DND-41 (cell line): ENCODE measurements at regions not wholly inside any gene's neighbourhood (a gene's known extent, or its start where the extent isn't known, plus 50 kb on each side); places are given as distances from the start of the nearest gene placed in this dataset.

ENCODE experiments used
- CTCF ChIP-seq: IDR thresholded peaks from 2 replicates; pipeline ENCODE4 v1.5.1; 2012; ENCODE audit warnings: borderline replicate concordance, low read length, moderate library complexity, mild to moderate bottlenecking; ENCODE audit not compliant: poor library complexity, severe bottlenecking; ENCODE audit errors: extremely low read depth
- EZH2 ChIP-seq: IDR thresholded peaks from 3 replicates; pipeline ENCODE4 v1.6.1; 2012; ENCODE audit warnings: borderline replicate concordance, low read depth, mild to moderate bottlenecking, moderate library complexity, low read length, inconsistent platforms; ENCODE audit not compliant: severe bottlenecking

- TF ChIP-seq CTCF, result no peak
- TF ChIP-seq EZH2, result no peak
Measured at GRCh38 chr2:114222344-114222743, 220.1 kb upstream of the DPP10 start.
